H1 (cell line): ENCODE measurements at regions not wholly inside any gene's neighbourhood (a gene's known extent, or its start where the extent isn't known, plus 50 kb on each side); places are given as distances from the start of the nearest gene placed in this dataset.

Experiments
- CTCF ChIA-PET: fragments of 300-600 bp; sonication (Branson Sonifier 250); formaldehyde crosslinking; loops from one replicate; lab custom pipeline; 2021; ENCODE audit not compliant: partially characterized antibody; lab: Charles Lee
- POLR2A ChIA-PET: fragments of 300-600 bp; sonication (Branson Sonifier 250); formaldehyde crosslinking; loops from one replicate; lab custom pipeline; 2021; ENCODE audit warnings: inconsistent platforms; ENCODE audit not compliant: partially characterized antibody; lab: Charles Lee
- DNase-seq, 2 experiments: peaks; one replicate each; pipeline versions ENCODE4 v3.0.0 to v3.0.0-alpha.2; 2010 to 2022; ENCODE audit warnings: low spot score in 2 of 2, low read depth in 1 of 2, mixed read lengths in 1 of 2
- FAIRE-seq: peaks from 2 replicates; lab custom pipeline; 2011; peaks lifted over from hg19 to GRCh38; lab: Jason Lieb, UNC
- H2AFZ ChIP-seq: 2 replicates; pipeline ENCODE4 v1.8.1; 2012; ENCODE audit warnings: low read length, inconsistent platforms
- H2AK5ac ChIP-seq: 2 replicates; pipeline ENCODE4 v1.6.1; 2013; ENCODE audit warnings: low read depth, low read length
- H2BK120ac ChIP-seq: replicated peaks from 2 replicates; pipeline ENCODE3; 2013; ENCODE audit warnings: low read depth, low read length, inconsistent platforms
- H2BK12ac ChIP-seq: 2 replicates; pipeline ENCODE4 v1.6.1; 2013; ENCODE audit warnings: low read depth, low read length
- H2BK15ac ChIP-seq: 2 replicates; pipeline ENCODE4 v1.6.1; 2013; ENCODE audit warnings: low read length
- H2BK20ac ChIP-seq: 2 replicates; pipeline ENCODE4 v1.6.1; 2013; ENCODE audit warnings: low read length
- H2BK5ac ChIP-seq: 2 replicates; pipeline ENCODE4 v1.6.1; 2013; ENCODE audit warnings: low read depth, low read length
- H3K14ac ChIP-seq: 2 replicates; pipeline ENCODE4 v1.6.1; 2013; ENCODE audit warnings: inconsistent platforms; ENCODE audit not compliant: insufficient read length
- H3K18ac ChIP-seq: 2 replicates; pipeline ENCODE4 v1.6.1; 2013; ENCODE audit warnings: low read length; ENCODE audit errors: extremely low read depth
- H3K23ac ChIP-seq: 2 replicates; pipeline ENCODE4 v1.6.1; 2013; ENCODE audit warnings: inconsistent platforms; ENCODE audit not compliant: insufficient read length
- H3K23me2 ChIP-seq: 2 replicates; pipeline ENCODE4 v1.6.1; 2013; ENCODE audit warnings: low read depth, low read length
- H3K27ac ChIP-seq: 2 replicates; pipeline ENCODE4 v1.6.1; 2011; ENCODE audit warnings: low read depth, low read length, inconsistent platforms
- H3K27me3 ChIP-seq, 4 experiments: replicated peaks in 1 of 4; 1 replicate in 1 of 4; 2 replicates in 3 of 4; pipeline versions ENCODE4 v1.6.1 to v1.8.1; 2011 to 2013; ENCODE audit warnings: low read length in 3 of 4, mild to moderate bottlenecking in 3 of 4, inconsistent platforms in 2 of 4, mixed read lengths in 2 of 4, moderate library complexity in 1 of 4; ENCODE audit not compliant: control insufficient read depth in 3 of 4, insufficient read depth in 3 of 4; ENCODE audit errors: extremely low read depth in 1 of 4
- H3K36me3 ChIP-seq, 4 experiments: 2 replicates each; pipeline versions ENCODE4 v1.6.1 to v1.8.1; 2011 to 2013; ENCODE audit warnings: mild to moderate bottlenecking in 4 of 4, low read length in 3 of 4, moderate library complexity in 2 of 4, control low read depth in 1 of 4, inconsistent platforms in 1 of 4; ENCODE audit not compliant: insufficient read depth in 4 of 4, control insufficient read depth in 2 of 4
- H3K4ac ChIP-seq: replicated peaks from 2 replicates; pipeline ENCODE3; 2013; ENCODE audit warnings: low read length, low read depth, mixed read lengths, inconsistent platforms; ENCODE audit not compliant: insufficient read length
- H3K4me1 ChIP-seq, 4 experiments: replicated peaks in 1 of 4; 1 replicate in 1 of 4; 2 replicates in 3 of 4; pipeline versions ENCODE4 v1.6.1 to v1.8.1; 2011 to 2013; ENCODE audit warnings: low read length in 3 of 4, inconsistent platforms in 2 of 4, mixed read lengths in 1 of 4; ENCODE audit not compliant: insufficient read depth in 4 of 4, control insufficient read depth in 3 of 4
- H3K4me2 ChIP-seq, 2 experiments: 2 replicates each; pipeline versions ENCODE4 v1.6.1 to v1.8.1; 2011 to 2013; ENCODE audit warnings: low read depth in 2 of 2, low read length in 2 of 2, control low read depth in 1 of 2, inconsistent platforms in 1 of 2, mild to moderate bottlenecking in 1 of 2; ENCODE audit not compliant: insufficient read depth in 1 of 2
- H3K4me3 ChIP-seq, 4 experiments: fragments of 200-600, 300-600 bp in 1 of 4; sonication (generic), shearing (Covaris generic), sonication (Bioruptor Twin) in 1 of 4; 2 replicates each; pipeline versions ENCODE4 v1.5.1 to v1.8.1; 2011 to 2016; ENCODE audit warnings: low read length in 4 of 4, low read depth in 3 of 4, control low read depth in 2 of 4, inconsistent platforms in 2 of 4, mild to moderate bottlenecking in 2 of 4, mixed read lengths in 1 of 4, moderate library complexity in 1 of 4; ENCODE audit not compliant: insufficient read depth in 2 of 4; ENCODE audit errors: extremely low read depth in 1 of 4
- H3K56ac ChIP-seq: replicated peaks from 2 replicates; pipeline ENCODE3; 2013; ENCODE audit warnings: low read depth, mild to moderate bottlenecking, mixed read lengths, low read length, inconsistent platforms; ENCODE audit not compliant: insufficient read length
- H3K79me1 ChIP-seq: 2 replicates; pipeline ENCODE4 v1.6.1; 2013; ENCODE audit warnings: low read depth, low read length, control low read depth
- H3K79me2 ChIP-seq, 2 experiments: 2 replicates each; pipeline versions ENCODE4 v1.6.1 to v1.8.1; 2012 to 2013; ENCODE audit warnings: low read length in 2 of 2, mild to moderate bottlenecking in 2 of 2, inconsistent platforms in 1 of 2; ENCODE audit not compliant: insufficient read depth in 2 of 2, control insufficient read depth in 1 of 2
- H3K9ac ChIP-seq, 4 experiments: replicated peaks in 1 of 4; 1 replicate in 1 of 4; 2 replicates in 3 of 4; pipeline versions ENCODE4 v1.6.1 to v1.8.1; 2011 to 2013; ENCODE audit warnings: low read depth in 3 of 4, low read length in 3 of 4, control low read depth in 2 of 4, mild to moderate bottlenecking in 2 of 4, moderate library complexity in 2 of 4, inconsistent platforms in 1 of 4; ENCODE audit errors: extremely low read depth in 1 of 4
- H3K9me3 ChIP-seq, 2 experiments: 2 replicates each; pipeline versions ENCODE4 v1.6.1 to v1.8.1; 2012 to 2013; ENCODE audit warnings: mild to moderate bottlenecking in 2 of 2, moderate library complexity in 2 of 2, control low read depth in 1 of 2, inconsistent platforms in 1 of 2, low read depth in 1 of 2, low read length in 1 of 2, mixed read lengths in 1 of 2; ENCODE audit not compliant: insufficient read depth in 2 of 2
- H4K20me1 ChIP-seq, 2 experiments: replicated peaks in 1 of 2; 2 replicates each; pipeline versions ENCODE3 to v1.8.1; 2011 to 2013; ENCODE audit warnings: inconsistent platforms in 2 of 2, low read length in 2 of 2, mild to moderate bottlenecking in 1 of 2; ENCODE audit not compliant: insufficient read depth in 2 of 2, control insufficient read depth in 1 of 2
- H4K5ac ChIP-seq: 2 replicates; pipeline ENCODE4 v1.6.1; 2013; ENCODE audit warnings: low read length, low read depth, mixed read lengths, inconsistent platforms; ENCODE audit not compliant: insufficient read length
- H4K8ac ChIP-seq: 2 replicates; pipeline ENCODE4 v1.8.0; 2013; ENCODE audit warnings: mild to moderate bottlenecking, moderate library complexity, low read length, inconsistent platforms; ENCODE audit not compliant: insufficient read depth; ENCODE audit errors: extremely low read depth
- H4K91ac ChIP-seq: replicated peaks from 2 replicates; pipeline ENCODE3; 2013; ENCODE audit warnings: low read length, mixed read lengths, inconsistent platforms; ENCODE audit not compliant: insufficient read length
- CEBPB ChIP-seq: IDR thresholded peaks from 2 replicates; pipeline ENCODE4 v1.6.1; 2012; ENCODE audit warnings: low read depth, low read length
- GTF2F1 ChIP-seq: IDR thresholded peaks from 2 replicates; pipeline ENCODE4 v1.6.1; 2012; ENCODE audit warnings: low read depth, low read length, improper control_type of control experiment, borderline replicate concordance
- RAD21 ChIP-seq, 2 experiments: IDR thresholded peaks in 1 of 2; conservative IDR thresholded peaks in 1 of 2; 2 replicates each; pipeline ENCODE4 v1.6.1; 2011; ENCODE audit warnings: low read depth in 2 of 2, low read length in 2 of 2, improper control_type of control experiment in 1 of 2, inconsistent platforms in 1 of 2, mild to moderate bottlenecking in 1 of 2, moderate library complexity in 1 of 2
- WGBS, 2 experiments: shearing (Covaris generic) in 1 of 2; methylation state at CpG; one replicate each; pipeline versions ENCODE4 v1.1.6 to v1.1.7; 2013 to 2015; ENCODE audit warnings: low lambda C conversion rate in 2 of 2, mixed read lengths in 2 of 2, inconsistent platforms in 1 of 2, low coverage in 1 of 2, missing lambda C conversion rate in 1 of 2; ENCODE audit not compliant: insufficient replicate concordance in 2 of 2, insufficient coverage in 1 of 2, insufficient read length in 1 of 2; ENCODE audit errors: extremely low coverage in 1 of 2, missing lambda C conversion rate in 1 of 2; 5-methylcytosine and 5-hydroxymethylcytosine counted together

GRCh38 chr5:4159681-4160080 lies 564.0 kb downstream of the IRX1 start:
- Histone ChIP-seq H3K79me2 (no peaks in the 10 kb centered on the region), H3K23me2 (no peaks in the 10 kb centered on the region), H3K79me1 (no peaks in the 10 kb centered on the region), H3K4me3 (no peak overlapping the region), H3K9me3 (no peaks in the 10 kb centered on the region), H3K4me1 (no peaks in the 10 kb centered on the region), H3K23ac (no peak overlapping the region), H4K5ac (no peak overlapping the region), H3K14ac (no peak overlapping the region), H2BK20ac (no peak overlapping the region), H4K8ac (no peak overlapping the region), H2BK5ac (no peak overlapping the region), H2BK12ac (no peak overlapping the region), H3K56ac (no peak overlapping the region), H2AFZ (no peak overlapping the region), H3K36me3 (no peaks in the 10 kb centered on the region), H3K18ac (no peak overlapping the region), H2BK120ac (no peak overlapping the region), H2AK5ac (no peak overlapping the region), H2BK15ac (no peak overlapping the region), H3K9ac (no peak overlapping the region), H3K4me2 (no peak overlapping the region), H3K27ac (no peak overlapping the region), H3K27me3 (no peaks in the 10 kb centered on the region), H3K4ac (no peak overlapping the region), H4K20me1 (no peaks in the 10 kb centered on the region), H4K91ac (no peak overlapping the region)
- no peak for DNase-seq
- TF ChIP-seq CEBPB: peak; percentile 22; the same call in 1 of the 2 replicates
- TF ChIP-seq GTF2F1: no peak
- TF ChIP-seq RAD21 (IDR thresholded peaks at IDR 0.05 in 1 of 2, conservative IDR thresholded peaks at IDR 0.05 in 1 of 2; ENCODE audit: low read depth in 2 of 2, low read length in 2 of 2): no peak
- 90% methylated on average over 5 of the region's 5 CpGs; no CpG with 5 or more reads in 1 of the 2 experiments for WGBS, 2 experiments
- CTCF ChIA-PET: no interaction called here
- POLR2A ChIA-PET: no interaction called here
- no peak for FAIRE-seq
